ENCODE measurements at regions not wholly inside any gene's neighbourhood (a gene's known extent, or its start where the extent isn't known, plus 50 kb on each side); places are given as distances from the start of the nearest gene placed in this dataset.

DNA sequence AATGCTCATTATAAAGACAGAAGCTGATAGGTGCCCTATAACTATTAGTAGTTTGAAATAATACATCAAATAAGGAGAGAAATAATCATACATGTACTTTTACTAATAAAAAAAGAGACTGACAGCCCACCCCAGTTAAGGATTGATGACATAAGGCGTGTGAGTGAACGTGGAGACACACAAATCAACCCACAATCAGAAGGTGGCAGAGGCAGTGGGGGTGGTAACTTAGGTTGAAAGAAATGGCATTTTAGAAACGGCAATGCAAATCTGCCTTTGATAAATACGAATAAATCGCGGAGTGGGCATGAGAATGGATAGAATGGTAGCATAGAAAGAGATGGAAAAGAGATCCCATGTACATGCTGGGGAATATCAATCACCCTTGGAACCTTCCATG, 256.2 kb upstream of the ATP10A start:
- no peak for TF ChIP-seq SIN3A (IDR thresholded peaks at IDR 0.05; ENCODE audit: borderline replicate concordance, insufficient read depth, low read length)

DNA sequence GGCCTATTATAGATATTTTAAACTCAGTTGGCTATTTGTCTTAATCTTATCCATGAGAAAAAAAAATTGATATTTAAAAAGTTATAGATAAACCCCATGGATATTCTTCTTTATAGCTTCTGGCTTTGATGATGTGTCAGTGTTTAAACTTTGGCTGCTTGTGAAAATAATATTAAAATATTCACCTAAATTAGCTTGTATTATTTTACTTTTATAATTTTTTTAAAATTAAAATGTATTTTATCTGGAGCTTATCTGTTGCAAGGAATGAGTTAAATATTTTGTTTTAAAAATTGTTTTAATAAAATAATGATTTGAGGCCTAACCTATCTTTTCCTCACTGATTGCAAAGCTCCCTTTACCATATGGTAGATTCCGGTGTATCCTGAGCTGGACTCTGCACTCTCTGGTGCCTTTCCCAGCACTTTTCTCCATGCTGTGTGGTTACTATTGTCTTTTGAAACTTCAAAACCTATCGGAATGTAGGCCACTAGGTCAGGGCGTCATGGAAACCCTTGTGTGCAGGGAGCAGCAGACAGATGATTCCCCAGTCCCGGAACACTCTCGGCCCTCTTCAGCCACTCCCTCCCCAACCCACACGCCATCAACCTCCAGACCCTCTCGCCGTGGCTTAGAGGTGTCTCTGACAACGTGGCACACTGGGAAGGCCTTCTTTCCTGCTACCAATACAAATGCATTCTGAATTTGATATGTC, 252.3 kb upstream of the ATP10A start:
- TF ChIP-seq, protein P1, sequence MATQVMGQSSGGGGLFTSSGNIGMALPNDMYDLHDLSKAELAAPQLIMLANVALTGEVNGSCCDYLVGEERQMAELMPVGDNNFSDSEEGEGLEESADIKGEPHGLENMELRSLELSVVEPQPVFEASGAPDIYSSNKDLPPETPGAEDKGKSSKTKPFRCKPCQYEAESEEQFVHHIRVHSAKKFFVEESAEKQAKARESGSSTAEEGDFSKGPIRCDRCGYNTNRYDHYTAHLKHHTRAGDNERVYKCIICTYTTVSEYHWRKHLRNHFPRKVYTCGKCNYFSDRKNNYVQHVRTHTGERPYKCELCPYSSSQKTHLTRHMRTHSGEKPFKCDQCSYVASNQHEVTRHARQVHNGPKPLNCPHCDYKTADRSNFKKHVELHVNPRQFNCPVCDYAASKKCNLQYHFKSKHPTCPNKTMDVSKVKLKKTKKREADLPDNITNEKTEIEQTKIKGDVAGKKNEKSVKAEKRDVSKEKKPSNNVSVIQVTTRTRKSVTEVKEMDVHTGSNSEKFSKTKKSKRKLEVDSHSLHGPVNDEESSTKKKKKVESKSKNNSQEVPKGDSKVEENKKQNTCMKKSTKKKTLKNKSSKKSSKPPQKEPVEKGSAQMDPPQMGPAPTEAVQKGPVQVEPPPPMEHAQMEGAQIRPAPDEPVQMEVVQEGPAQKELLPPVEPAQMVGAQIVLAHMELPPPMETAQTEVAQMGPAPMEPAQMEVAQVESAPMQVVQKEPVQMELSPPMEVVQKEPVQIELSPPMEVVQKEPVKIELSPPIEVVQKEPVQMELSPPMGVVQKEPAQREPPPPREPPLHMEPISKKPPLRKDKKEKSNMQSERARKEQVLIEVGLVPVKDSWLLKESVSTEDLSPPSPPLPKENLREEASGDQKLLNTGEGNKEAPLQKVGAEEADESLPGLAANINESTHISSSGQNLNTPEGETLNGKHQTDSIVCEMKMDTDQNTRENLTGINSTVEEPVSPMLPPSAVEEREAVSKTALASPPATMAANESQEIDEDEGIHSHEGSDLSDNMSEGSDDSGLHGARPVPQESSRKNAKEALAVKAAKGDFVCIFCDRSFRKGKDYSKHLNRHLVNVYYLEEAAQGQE (IDR thresholded peaks at IDR 0.05; ENCODE audit: insufficient read depth in 1 of 2, low read depth in 2 of 2, low read length in 2 of 2): no peak
- TF ChIP-seq POLR2AphosphoS5 (IDR thresholded peaks at IDR 0.05; ENCODE audit: low read depth, low read length): no peak
- no peak for TF ChIP-seq TAF1 (IDR thresholded peaks at IDR 0.05; ENCODE audit: borderline replicate concordance, insufficient read depth, low read length)
- TF ChIP-seq FOXP2 (optimal IDR thresholded peaks at IDR 0.05; ENCODE audit: borderline replicate concordance, extremely low read depth, extremely low read length, insufficient read depth): no peak
- TF ChIP-seq SIN3A (IDR thresholded peaks at IDR 0.05; ENCODE audit: borderline replicate concordance, insufficient read depth, low read length): no peak

DNA sequence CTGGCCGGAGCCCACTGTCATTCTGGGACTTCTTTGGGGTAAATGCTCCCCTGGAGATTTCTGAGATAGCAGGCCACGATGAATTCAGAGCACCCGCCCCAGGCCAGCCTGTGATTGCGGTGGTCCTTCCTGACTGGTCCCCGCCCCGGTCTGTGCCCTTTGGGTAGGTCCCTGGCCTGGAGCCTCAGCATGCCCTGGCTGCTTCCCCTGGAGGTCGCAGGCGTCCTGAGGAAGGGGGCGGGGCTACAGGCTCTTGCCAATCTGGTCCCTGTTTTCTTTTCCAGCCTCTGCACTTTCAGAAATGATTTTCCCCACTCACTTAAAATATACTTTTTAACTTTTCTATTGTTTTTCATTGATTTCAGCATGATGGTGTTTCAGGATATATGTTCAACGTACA, 250.2 kb upstream of the ATP10A start:
- TF ChIP-seq POLR2AphosphoS5 (IDR thresholded peaks at IDR 0.05; ENCODE audit: low read depth, low read length): no peak
- no peak for TF ChIP-seq TAF1 (IDR thresholded peaks at IDR 0.05; ENCODE audit: borderline replicate concordance, insufficient read depth, low read length)
- TF ChIP-seq FOXP2 (optimal IDR thresholded peaks at IDR 0.05; ENCODE audit: borderline replicate concordance, extremely low read depth, extremely low read length, insufficient read depth): no peak
- TF ChIP-seq, protein P1 (IDR thresholded peaks at IDR 0.05; ENCODE audit: insufficient read depth in 1 of 2, low read depth in 2 of 2, low read length in 2 of 2): no peak
- no peak for TF ChIP-seq SIN3A (IDR thresholded peaks at IDR 0.05; ENCODE audit: borderline replicate concordance, insufficient read depth, low read length)

GRCh38 chr15:26109203-26109602, 246.1 kb upstream of the ATP10A start:
- TF ChIP-seq FOXP2 (optimal IDR thresholded peaks at IDR 0.05; ENCODE audit: borderline replicate concordance, extremely low read depth, extremely low read length, insufficient read depth): no peak
- TF ChIP-seq, protein P1 (IDR thresholded peaks at IDR 0.05; ENCODE audit: insufficient read depth in 1 of 2, low read depth in 2 of 2, low read length in 2 of 2): no peak
- TF ChIP-seq SIN3A (IDR thresholded peaks at IDR 0.05; ENCODE audit: borderline replicate concordance, insufficient read depth, low read length): no peak
- no peak for TF ChIP-seq TAF1 (IDR thresholded peaks at IDR 0.05; ENCODE audit: borderline replicate concordance, insufficient read depth, low read length)
- TF ChIP-seq POLR2AphosphoS5 (IDR thresholded peaks at IDR 0.05; ENCODE audit: low read depth, low read length): no peak

DNA sequence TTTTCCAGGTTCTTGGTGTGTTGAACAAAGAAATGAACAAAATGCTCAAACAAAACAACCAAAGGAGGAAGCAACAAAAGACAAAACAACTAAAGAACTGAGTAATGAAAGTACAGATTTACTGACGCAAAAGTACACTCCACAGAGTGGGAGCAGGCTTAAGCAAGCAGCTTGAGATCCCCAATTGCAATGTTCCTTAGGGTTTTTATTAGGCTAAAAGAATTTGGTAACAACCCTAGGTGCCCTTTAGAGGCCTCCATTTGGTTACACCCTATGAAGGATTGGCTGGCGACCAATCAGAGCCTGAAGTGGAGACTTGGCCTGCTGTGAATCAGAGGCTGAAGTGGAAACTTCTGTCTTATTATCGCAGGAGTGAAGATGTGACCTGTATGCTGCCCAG, 243.4 kb upstream of the ATP10A start:
- TF ChIP-seq TAF1 (IDR thresholded peaks at IDR 0.05; ENCODE audit: borderline replicate concordance, insufficient read depth, low read length) (no peak), SIN3A (IDR thresholded peaks at IDR 0.05; ENCODE audit: borderline replicate concordance, insufficient read depth, low read length) (no peak), POLR2AphosphoS5 (IDR thresholded peaks at IDR 0.05; ENCODE audit: low read depth, low read length) (no peak), FOXP2 (optimal IDR thresholded peaks at IDR 0.05; ENCODE audit: borderline replicate concordance, extremely low read depth, extremely low read length, insufficient read depth) (no peak)
- TF ChIP-seq, protein P1 (IDR thresholded peaks at IDR 0.05; ENCODE audit: insufficient read depth in 1 of 2, low read depth in 2 of 2, low read length in 2 of 2): no peak
